ENCODE measurements at regions not wholly inside any gene's neighbourhood (a gene's known extent, or its start where the extent isn't known, plus 50 kb on each side); places are given as distances from the start of the nearest gene placed in this dataset.
"Not testable (repeated sequence)": the region's sequence is repeated elsewhere in the genome, so short reads cannot be mapped to it uniquely, and the experiment has no call there.

DNA sequence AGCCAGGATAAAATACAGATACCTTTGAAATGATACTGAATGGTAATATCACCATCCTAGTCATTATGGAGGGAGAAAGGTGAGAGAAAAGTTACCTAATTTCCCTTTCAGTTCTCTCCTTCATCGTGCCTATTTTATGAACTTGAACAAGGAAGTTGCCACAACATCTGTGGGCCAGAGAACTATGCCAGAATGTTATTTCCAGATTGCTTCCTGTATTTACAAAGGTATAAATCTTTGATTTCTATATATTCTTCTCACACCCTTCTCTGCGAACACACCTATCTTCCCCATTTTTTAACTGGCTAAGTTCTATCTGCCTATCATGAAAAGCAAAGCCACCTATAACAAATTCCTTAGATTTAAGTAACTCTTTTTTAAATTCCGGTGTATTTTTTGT lies 163.6 kb upstream of the GRM7 start:
- Mint-ChIP-seq H3K4me3 (no peak overlapping the region), H3K27ac (no peak overlapping the region), H3K9me3 (peaks cover 9% of the 10 kb centered on the region), H3K4me1 (no peaks in the 10 kb centered on the region), H3K36me3 (no peaks in the 10 kb centered on the region)
- no peak for DNase-seq (ENCODE audit: low spot score in 2 of 2)
- no peak for ATAC-seq

- DNase-seq (ENCODE audit: low spot score in 2 of 2) (no peak), ATAC-seq (no peak)
- Mint-ChIP-seq H3K27ac (no peak overlapping the region), H3K36me3 (no peaks in the 10 kb centered on the region), H3K9me3 (peaks cover 9% of the 10 kb centered on the region), H3K4me3 (no peak overlapping the region), H3K4me1 (no peaks in the 10 kb centered on the region)
Observed at GRCh38 chr3:6697722-6698121, 163.2 kb upstream of the GRM7 start.

- not testable (repeated sequence) for ATAC-seq; H3K4me3 Mint-ChIP-seq; H3K27ac Mint-ChIP-seq; H3K4me1 Mint-ChIP-seq; H3K36me3 Mint-ChIP-seq; DNase-seq (ENCODE audit: low spot score in 2 of 2)
- H3K9me3 Mint-ChIP-seq = peaks cover 12% of the 10 kb centered on the region
Observed at GRCh38 chr3:6704817-6705216, 156.1 kb upstream of the GRM7 start.

GRCh38 chr3:6706777-6707176 lies 154.1 kb upstream of the GRM7 start:
- DNase-seq (ENCODE audit: low spot score in 2 of 2) (no peak), ATAC-seq (no peak)
- H3K4me3 Mint-ChIP-seq = no peak overlapping the region
- no peaks in the 10 kb centered on the region for H3K36me3 Mint-ChIP-seq
- H3K9me3 Mint-ChIP-seq = peaks cover 12% of the 10 kb centered on the region
- H3K27ac Mint-ChIP-seq = no peak overlapping the region
- H3K4me1 Mint-ChIP-seq = no peaks in the 10 kb centered on the region

DNA sequence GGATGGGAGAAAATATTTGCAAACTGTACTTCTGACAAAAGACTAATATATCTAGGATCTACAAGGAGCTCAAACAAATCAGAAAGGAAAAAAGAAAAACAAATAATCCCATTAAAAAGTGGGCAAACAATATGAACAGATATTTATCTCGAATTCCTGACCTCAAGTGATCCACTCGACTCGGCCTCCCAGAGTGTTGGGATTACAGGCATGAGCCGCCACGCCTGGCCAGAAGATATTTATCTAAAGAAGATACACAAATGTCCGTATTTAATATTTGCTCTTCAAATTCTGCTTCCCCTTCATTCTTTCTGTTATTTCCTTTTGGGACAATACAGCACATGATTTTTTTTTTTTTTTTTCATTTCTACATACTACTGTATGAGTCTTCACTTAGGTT lies 151.7 kb upstream of the GRM7 start:
- Mint-ChIP-seq H3K36me3 (no peaks in the 10 kb centered on the region), H3K4me3 (no peak overlapping the region), H3K27ac (no peak overlapping the region), H3K9me3 (peaks cover 15% of the 10 kb centered on the region), H3K4me1 (no peaks in the 10 kb centered on the region)
- no peak for DNase-seq (ENCODE audit: low spot score in 2 of 2)
- ATAC-seq = no peak

GRCh38 chr3:6714962-6715361 lies 146.0 kb upstream of the GRM7 start:
- no peaks in the 10 kb centered on the region for H3K4me1 Mint-ChIP-seq

GRCh38 chr3:6716420-6716819 lies 144.5 kb upstream of the GRM7 start:
- ATAC-seq = no peak
- Mint-ChIP-seq H3K4me3 (no peak overlapping the region), H3K36me3 (no peaks in the 10 kb centered on the region), H3K4me1 (no peaks in the 10 kb centered on the region), H3K9me3 (peaks cover 11% of the 10 kb centered on the region), H3K27ac (no peak overlapping the region)
- no peak for DNase-seq (ENCODE audit: low spot score in 2 of 2)

More at GRCh38 chr3:6714962-6715361, 146.0 kb upstream of the GRM7 start:
- ATAC-seq (no peak), DNase-seq (ENCODE audit: low spot score in 2 of 2) (no peak)
- Mint-ChIP-seq H3K4me3 (no peak overlapping the region), H3K9me3 (peaks cover 11% of the 10 kb centered on the region), H3K36me3 (no peaks in the 10 kb centered on the region), H3K27ac (no peak overlapping the region)

- H3K9me3 Mint-ChIP-seq = peaks cover 14% of the 10 kb centered on the region
- ATAC-seq (no peak), DNase-seq (ENCODE audit: low spot score in 2 of 2) (no peak)
- no peak overlapping the region for H3K4me3 Mint-ChIP-seq
- H3K27ac Mint-ChIP-seq = no peak overlapping the region
- H3K36me3 Mint-ChIP-seq = no peaks in the 10 kb centered on the region
- H3K4me1 Mint-ChIP-seq = no peaks in the 10 kb centered on the region
Observed at GRCh38 chr3:6717026-6717943, 143.6 kb upstream of the GRM7 start.

GRCh38 chr3:6719999-6720398 lies 140.9 kb upstream of the GRM7 start:
- ATAC-seq = no peak
- H3K4me1 Mint-ChIP-seq = no peaks in the 10 kb centered on the region
- peaks cover 8% of the 10 kb centered on the region for H3K9me3 Mint-ChIP-seq

DNA sequence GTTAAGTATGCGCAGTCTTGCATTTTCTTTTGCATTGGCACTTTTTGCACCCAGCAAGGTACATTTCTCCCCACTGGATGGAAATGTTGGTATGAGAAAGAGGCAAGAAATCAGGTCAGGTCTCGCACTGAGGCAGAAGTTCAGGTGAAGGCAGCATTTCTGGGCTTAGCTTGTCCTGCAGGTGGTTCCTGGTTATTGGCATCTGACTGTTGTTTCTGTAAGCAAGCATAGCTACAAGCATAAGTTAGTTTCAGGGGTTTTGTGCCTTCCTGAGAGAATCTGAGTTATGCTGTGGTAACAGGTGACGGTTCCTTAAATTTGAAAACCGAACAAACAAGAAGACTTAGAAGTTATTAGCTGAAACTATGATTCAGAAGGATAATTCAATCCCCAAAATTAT lies 139.4 kb upstream of the GRM7 start:
- ATAC-seq (no peak), DNase-seq (ENCODE audit: low spot score in 2 of 2) (no peak)
- H3K4me1 Mint-ChIP-seq = no peaks in the 10 kb centered on the region
- no peak overlapping the region for H3K4me3 Mint-ChIP-seq
- H3K9me3 Mint-ChIP-seq = peaks cover 10% of the 10 kb centered on the region
- no peak overlapping the region for H3K27ac Mint-ChIP-seq
- no peaks in the 10 kb centered on the region for H3K36me3 Mint-ChIP-seq

More at GRCh38 chr3:6719999-6720398, 140.9 kb upstream of the GRM7 start:
- no peak for DNase-seq (ENCODE audit: low spot score in 2 of 2)
- H3K4me3 Mint-ChIP-seq = no peak overlapping the region
- H3K36me3 Mint-ChIP-seq = no peaks in the 10 kb centered on the region
- H3K27ac Mint-ChIP-seq = no peak overlapping the region

GRCh38 chr3:6723205-6723604 lies 137.7 kb upstream of the GRM7 start:
- H3K4me3 Mint-ChIP-seq = no peak overlapping the region
- H3K4me1 Mint-ChIP-seq = no peaks in the 10 kb centered on the region
- no peak for DNase-seq (ENCODE audit: low spot score in 2 of 2)
- no peak overlapping the region for H3K27ac Mint-ChIP-seq
- H3K9me3 Mint-ChIP-seq = peaks cover 12% of the 10 kb centered on the region
- no peak for ATAC-seq
- no peaks in the 10 kb centered on the region for H3K36me3 Mint-ChIP-seq

- no peak for DNase-seq (ENCODE audit: low spot score in 2 of 2)
- H3K36me3 Mint-ChIP-seq = no peaks in the 10 kb centered on the region
- no peak overlapping the region for H3K27ac Mint-ChIP-seq
- no peak overlapping the region for H3K4me3 Mint-ChIP-seq
- H3K4me1 Mint-ChIP-seq = no peaks in the 10 kb centered on the region
- peaks cover 12% of the 10 kb centered on the region for H3K9me3 Mint-ChIP-seq
- no peak for ATAC-seq
Observed at GRCh38 chr3:6726811-6727210, 134.1 kb upstream of the GRM7 start.

DNA sequence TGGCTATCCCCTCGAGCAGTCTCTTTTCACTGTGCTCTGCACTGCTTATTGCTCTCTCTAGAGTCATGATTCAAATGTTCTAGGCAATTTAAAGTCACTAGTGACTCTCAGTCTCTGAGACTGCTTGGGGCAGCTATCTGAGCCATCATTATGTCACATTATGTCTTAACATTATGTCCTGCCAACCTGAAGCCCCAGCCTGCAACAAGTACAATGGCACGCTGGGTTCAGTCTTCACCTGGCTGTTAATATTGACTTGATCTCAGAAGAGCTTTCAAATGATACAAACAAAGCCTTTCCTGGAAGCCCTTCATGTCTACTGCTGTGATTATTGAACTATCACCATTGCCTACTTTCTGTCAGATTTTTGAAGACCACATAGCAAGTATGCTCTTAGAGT lies 128.1 kb upstream of the GRM7 start:
- Mint-ChIP-seq H3K36me3 (no peaks in the 10 kb centered on the region), H3K4me3 (no peak overlapping the region), H3K4me1 (no peaks in the 10 kb centered on the region), H3K27ac (no peak overlapping the region), H3K9me3 (peaks cover 13% of the 10 kb centered on the region)
- ATAC-seq = no peak
- no peak for DNase-seq (ENCODE audit: low spot score in 2 of 2)

- H3K27ac Mint-ChIP-seq = no peak overlapping the region
- ATAC-seq = no peak
- no peaks in the 10 kb centered on the region for H3K4me1 Mint-ChIP-seq
- no peak overlapping the region for H3K4me3 Mint-ChIP-seq
- H3K36me3 Mint-ChIP-seq = no peaks in the 10 kb centered on the region
- DNase-seq (ENCODE audit: low spot score in 2 of 2) = no peak
- peaks cover 13% of the 10 kb centered on the region for H3K9me3 Mint-ChIP-seq
Observed at GRCh38 chr3:6733699-6734394, 127.1 kb upstream of the GRM7 start.

DNA sequence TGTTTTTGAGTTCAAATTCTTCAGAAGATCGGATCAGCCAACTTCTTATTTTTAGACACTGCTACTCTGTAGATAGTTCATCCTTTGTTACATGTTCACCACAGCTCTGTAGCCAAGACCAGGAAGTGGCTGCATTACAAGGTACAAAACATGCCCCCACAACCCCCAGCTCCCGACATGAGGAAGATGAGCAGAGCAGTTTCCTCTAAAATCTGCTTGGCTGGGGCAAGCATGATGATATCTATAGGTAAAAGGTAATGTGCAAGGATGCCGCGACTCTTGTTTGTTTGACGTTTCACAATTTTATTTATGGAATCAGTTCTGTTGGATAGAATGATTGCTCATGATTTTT lies 126.5 kb upstream of the GRM7 start:
- Mint-ChIP-seq H3K4me1 (no peaks in the 10 kb centered on the region), H3K27ac (no peak overlapping the region), H3K4me3 (no peak overlapping the region), H3K9me3 (peaks cover 17% of the 10 kb centered on the region), H3K36me3 (no peaks in the 10 kb centered on the region)
- DNase-seq (ENCODE audit: low spot score in 2 of 2) = no peak
- ATAC-seq = no peak
